Activated gamma-delta T cell treated with Interleukin-2 at 50 U/mL for 16 hours (primary cell): ENCODE measurements at regions not wholly inside any gene's neighbourhood (a gene's known extent, or its start where the extent isn't known, plus 50 kb on each side); places are given as distances from the start of the nearest gene placed in this dataset.
A peak's percentile ranks its signal among the peaks of the same experiment; 100 is the strongest.
"Not testable (repeated sequence)": the region's sequence is repeated elsewhere in the genome, so short reads cannot be mapped to it uniquely, and the experiment has no call there.

Source experiments
- DNase-seq: peaks from one replicate; pipeline ENCODE4 v3.0.0-alpha.2; 2020

GRCh38 chrX:4668802-4669536 is 955.5 kb upstream of the PRKX start:
- no peak for DNase-seq

- no peak for DNase-seq
Observed at GRCh38 chrX:4663085-4663484, 949.6 kb upstream of the PRKX start.

- no peak for DNase-seq
Observed at GRCh38 chrX:4661771-4662170, 948.3 kb upstream of the PRKX start.

- DNase-seq, result no peak
Observed at GRCh38 chrX:4656419-4656818, 943.0 kb upstream of the PRKX start.

- no peak for DNase-seq
Observed at GRCh38 chrX:4655743-4656142, 942.3 kb upstream of the PRKX start.

- DNase-seq, result no peak
Observed at GRCh38 chrX:4642114-4642513, 928.7 kb upstream of the PRKX start.

- no peak for DNase-seq
Observed at GRCh38 chrX:4638036-4638435, 924.6 kb upstream of the PRKX start.

- no peak for DNase-seq
Observed at GRCh38 chrX:4627414-4627813, 914.0 kb upstream of the PRKX start.

GRCh38 chrX:4622486-4623167 is 909.2 kb upstream of the PRKX start:
- no peak for DNase-seq

GRCh38 chrX:4613651-4614050 is 900.2 kb upstream of the PRKX start:
- DNase-seq, result not testable (repeated sequence)

GRCh38 chrX:4588893-4589292 is 875.4 kb upstream of the PRKX start:
- DNase-seq, result no peak

GRCh38 chrX:4588466-4588865 is 875.0 kb upstream of the PRKX start:
- no peak for DNase-seq

GRCh38 chrX:4588056-4588455 is 874.6 kb upstream of the PRKX start:
- DNase-seq, result no peak

GRCh38 chrX:4579999-4580398 is 866.5 kb upstream of the PRKX start:
- no peak for DNase-seq

- no peak for DNase-seq
Observed at GRCh38 chrX:4579480-4579879, 866.0 kb upstream of the PRKX start.

GRCh38 chrX:4572691-4573090 is 859.2 kb upstream of the PRKX start:
- no peak for DNase-seq

GRCh38 chrX:4570151-4570550 is 856.7 kb upstream of the PRKX start:
- no peak for DNase-seq

GRCh38 chrX:4560192-4560591 is 846.7 kb upstream of the PRKX start:
- no peak for DNase-seq

GRCh38 chrX:4550018-4550417 is 836.6 kb upstream of the PRKX start:
- DNase-seq, result no peak

- peak; percentile 20 for DNase-seq
Observed at GRCh38 chrX:4547213-4547836, 833.9 kb upstream of the PRKX start.

GRCh38 chrX:4546178-4546577 is 832.7 kb upstream of the PRKX start:
- not testable (repeated sequence) for DNase-seq

- no peak for DNase-seq
Observed at GRCh38 chrX:4528247-4528646, 814.8 kb upstream of the PRKX start.

- no peak for DNase-seq
Observed at GRCh38 chrX:4485912-4486311, 772.5 kb upstream of the PRKX start.

GRCh38 chrX:4484266-4484665 is 770.8 kb upstream of the PRKX start:
- DNase-seq, result no peak
